ENCODE measurements at regions not wholly inside any gene's neighbourhood (a gene's known extent, or its start where the extent isn't known, plus 50 kb on each side); places are given as distances from the start of the nearest gene placed in this dataset.

- no peak for TF ChIP-seq EZH2 (IDR thresholded peaks at IDR 0.05; ENCODE audit: borderline replicate concordance)
- no peak for TF ChIP-seq CTCF (IDR thresholded peaks at IDR 0.05; ENCODE audit: poor library complexity)
Measured at GRCh38 chr18:34002130-34002529, 222.6 kb downstream of the NOL4 start.

Data from hepatocyte (in vitro differentiated cells).